GM23338 (cell line): ENCODE measurements at regions not wholly inside any gene's neighbourhood (a gene's known extent, or its start where the extent isn't known, plus 50 kb on each side); places are given as distances from the start of the nearest gene placed in this dataset.

Experiments
- ATAC-seq: fragments of 200-7000 bp; cut with Tn5 transposase; 3 replicates; pipeline ENCODE4 v1.9.1; 2020
- DNase-seq: peaks from one replicate; pipeline ENCODE4 v3.0.0-alpha.2; 2015; ENCODE audit warnings: low spot score
- H2AFZ ChIP-seq: fragments of 200-600 bp; sonication (generic); 2 replicates; pipeline ENCODE4 v1.8.0; 2016; ENCODE audit warnings: antibody characterized with exemption, mild to moderate bottlenecking, moderate library complexity
- H3F3A ChIP-seq: fragments of 200-600 bp; sonication (generic); replicated peaks from 2 replicates; pipeline ENCODE4 v1.8.0; 2017; ENCODE audit warnings: antibody characterized with exemption, mixed run types, low read depth
- H3K27ac ChIP-seq: fragments of 200-600 bp; sonication (generic); 2 replicates; pipeline ENCODE4 v1.6.1; 2016; ENCODE audit warnings: low read depth
- H3K27me3 ChIP-seq: fragments of 200-600 bp; sonication (generic); 2 replicates; pipeline ENCODE4 v1.8.0; 2016; ENCODE audit warnings: mild to moderate bottlenecking, mixed run types, moderate library complexity; ENCODE audit not compliant: insufficient read depth
- H3K36me3 ChIP-seq: fragments of 200-600 bp; sonication (generic); 2 replicates; pipeline ENCODE4 v1.8.0; 2016; ENCODE audit warnings: mild to moderate bottlenecking; ENCODE audit not compliant: insufficient read depth
- H3K4me1 ChIP-seq: fragments of 200-600 bp; sonication (generic); 2 replicates; pipeline ENCODE4 v1.8.0; 2016; ENCODE audit warnings: mild to moderate bottlenecking, moderate library complexity; ENCODE audit not compliant: insufficient read depth
- H3K4me2 ChIP-seq: fragments of 200-600 bp; sonication (generic); 2 replicates; pipeline ENCODE4 v1.7.1; 2017; ENCODE audit warnings: mixed run types
- H3K4me3 ChIP-seq: fragments of 200-600 bp; sonication (generic); 2 replicates; pipeline ENCODE4 v1.6.1; 2016; ENCODE audit warnings: mixed run types
- H3K79me2 ChIP-seq: fragments of 200-600 bp; sonication (generic); replicated peaks from 2 replicates; pipeline ENCODE4 v1.8.0; 2017; ENCODE audit warnings: mild to moderate bottlenecking; ENCODE audit not compliant: insufficient read depth
- H3K9me2 ChIP-seq: fragments of 200-600 bp; sonication (generic); 2 replicates; pipeline ENCODE4 v1.8.0; 2017; ENCODE audit not compliant: insufficient read depth
- H4K20me1 ChIP-seq: fragments of 200-600 bp; sonication (generic); replicated peaks from 2 replicates; pipeline ENCODE4 v1.8.0; 2017; ENCODE audit warnings: mild to moderate bottlenecking; ENCODE audit not compliant: insufficient read depth
- H3K27ac Mint-ChIP-seq: 2 replicates; pipeline ENCODE4 v1.8.0; 2020; ENCODE audit warnings: inconsistent platforms, mild to moderate bottlenecking, moderate library complexity, mixed read lengths
- H3K27me3 Mint-ChIP-seq: 3 replicates; pipeline ENCODE4 v1.8.0; 2022; ENCODE audit warnings: low read depth, mild to moderate bottlenecking, moderate library complexity, mixed read lengths, inconsistent platforms; ENCODE audit not compliant: insufficient read depth, poor library complexity
- H3K36me3 Mint-ChIP-seq: 3 replicates; pipeline ENCODE4 v1.8.0; 2021; ENCODE audit warnings: low read depth, mild to moderate bottlenecking, inconsistent platforms, moderate library complexity, mixed read lengths
- H3K4me1 Mint-ChIP-seq: 3 replicates; pipeline ENCODE4 v1.8.0; 2020; ENCODE audit warnings: mild to moderate bottlenecking, inconsistent platforms, mixed read lengths
- H3K4me3 Mint-ChIP-seq: 3 replicates; pipeline ENCODE4 v1.8.0; 2021; ENCODE audit warnings: moderate library complexity, mild to moderate bottlenecking, inconsistent platforms, mixed read lengths
- H3K9me3 Mint-ChIP-seq: 3 replicates; pipeline ENCODE4 v1.8.0; 2020; ENCODE audit warnings: moderate library complexity, mild to moderate bottlenecking, inconsistent platforms, mixed read lengths
- CREB1 ChIP-seq: fragments of 250-450 bp; sonication (Bioruptor Pico); IDR thresholded peaks from 2 replicates; pipeline ENCODE4 v1.5.0; 2020; ENCODE audit warnings: low read depth, mild to moderate bottlenecking, moderate library complexity
- EZH2 ChIP-seq: fragments of 200-600 bp; sonication (generic); IDR thresholded peaks from one replicate; pipeline ENCODE4 v1.8.0; 2017; ENCODE audit warnings: antibody characterized with exemption, mild to moderate bottlenecking, low read depth; ENCODE audit not compliant: unreplicated experiment
- EZH2phosphoT487 ChIP-seq: fragments of 200-600 bp; sonication (generic); IDR thresholded peaks from one replicate; pipeline ENCODE4 v1.8.1; 2018; ENCODE audit warnings: antibody characterized with exemption; ENCODE audit not compliant: unreplicated experiment
- JUNB ChIP-seq: IDR thresholded peaks from one replicate; pipeline ENCODE4 v1.6.1; 2016; ENCODE audit warnings: antibody characterized with exemption; ENCODE audit not compliant: unreplicated experiment
- NANOG ChIP-seq: IDR thresholded peaks from 2 replicates; pipeline ENCODE4 v1.6.1; 2016; ENCODE audit warnings: antibody characterized with exemption, borderline replicate concordance
- POLR2AphosphoS5 ChIP-seq: IDR thresholded peaks from 2 replicates; pipeline ENCODE4 v1.6.1; 2016; ENCODE audit warnings: antibody characterized with exemption, low read depth
- STAT1 ChIP-seq: IDR thresholded peaks from one replicate; pipeline ENCODE4 v1.6.1; 2016; ENCODE audit warnings: antibody characterized with exemption; ENCODE audit not compliant: unreplicated experiment
- ZNF114 ChIP-seq: fragments of 250-450 bp; sonication (Bioruptor Pico); IDR thresholded peaks from 2 replicates; pipeline ENCODE4 v1.5.0; 2020; ENCODE audit warnings: mild to moderate bottlenecking, moderate library complexity
- ZNF331 ChIP-seq: fragments of 250-450 bp; sonication (Bioruptor Pico); IDR thresholded peaks from 2 replicates; pipeline ENCODE4 v1.5.0; 2020; ENCODE audit warnings: low read depth, mild to moderate bottlenecking, moderate library complexity
- TF ChIP-seq, protein P1 (sequence below), 2 experiments: fragments of 200-600 bp in 1 of 2; sonication (generic) in 1 of 2; conservative IDR thresholded peaks; 2 replicates each; pipeline versions ENCODE4 v1.5.1 to v1.6.1; 2016 to 2017; ENCODE audit warnings: antibody characterized with exemption in 2 of 2, low read depth in 2 of 2, mild to moderate bottlenecking in 2 of 2, moderate library complexity in 1 of 2
- TF ChIP-seq, protein P2 (sequence below): IDR thresholded peaks from 2 replicates; pipeline ENCODE4 v1.6.1; 2016; ENCODE audit warnings: antibody characterized with exemption
- TF ChIP-seq, protein P3 (sequence below): fragments of 250-450 bp; sonication (Bioruptor Pico); IDR thresholded peaks from 2 replicates; pipeline ENCODE4 v1.5.0; 2020; ENCODE audit warnings: mild to moderate bottlenecking, moderate library complexity

DNA sequence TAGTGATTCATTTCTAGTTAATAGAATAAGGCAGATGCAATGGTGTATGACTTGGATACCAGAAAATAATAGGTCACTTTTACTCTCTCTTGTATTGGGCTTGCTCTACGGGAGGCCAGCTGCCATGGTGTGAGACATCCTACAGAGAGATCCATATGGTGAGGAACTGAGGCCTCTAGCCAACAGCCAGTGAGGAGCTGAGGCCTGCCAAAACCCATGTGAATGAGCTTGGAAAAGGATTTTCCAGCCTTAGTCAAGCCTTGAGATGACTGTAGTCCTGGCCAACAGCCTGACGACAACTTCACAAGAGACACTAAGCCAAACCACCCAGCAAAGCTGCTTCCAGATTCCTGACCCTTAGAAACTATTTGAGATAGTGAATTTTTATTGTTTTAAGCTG lies 1300.2 kb downstream of the RAPGEF2 start:
- H2AFZ ChIP-seq = no peak overlapping the region
- H3K27ac ChIP-seq = no peak overlapping the region
- H3K36me3 ChIP-seq = no peaks in the 10 kb centered on the region
- H3K4me3 Mint-ChIP-seq = no peak overlapping the region
- ATAC-seq = no peak
- TF ChIP-seq ZNF114 = no peak
- TF ChIP-seq, protein P1, sequence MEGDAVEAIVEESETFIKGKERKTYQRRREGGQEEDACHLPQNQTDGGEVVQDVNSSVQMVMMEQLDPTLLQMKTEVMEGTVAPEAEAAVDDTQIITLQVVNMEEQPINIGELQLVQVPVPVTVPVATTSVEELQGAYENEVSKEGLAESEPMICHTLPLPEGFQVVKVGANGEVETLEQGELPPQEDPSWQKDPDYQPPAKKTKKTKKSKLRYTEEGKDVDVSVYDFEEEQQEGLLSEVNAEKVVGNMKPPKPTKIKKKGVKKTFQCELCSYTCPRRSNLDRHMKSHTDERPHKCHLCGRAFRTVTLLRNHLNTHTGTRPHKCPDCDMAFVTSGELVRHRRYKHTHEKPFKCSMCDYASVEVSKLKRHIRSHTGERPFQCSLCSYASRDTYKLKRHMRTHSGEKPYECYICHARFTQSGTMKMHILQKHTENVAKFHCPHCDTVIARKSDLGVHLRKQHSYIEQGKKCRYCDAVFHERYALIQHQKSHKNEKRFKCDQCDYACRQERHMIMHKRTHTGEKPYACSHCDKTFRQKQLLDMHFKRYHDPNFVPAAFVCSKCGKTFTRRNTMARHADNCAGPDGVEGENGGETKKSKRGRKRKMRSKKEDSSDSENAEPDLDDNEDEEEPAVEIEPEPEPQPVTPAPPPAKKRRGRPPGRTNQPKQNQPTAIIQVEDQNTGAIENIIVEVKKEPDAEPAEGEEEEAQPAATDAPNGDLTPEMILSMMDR (conservative IDR thresholded peaks at IDR 0.05; ENCODE audit: low read depth in 2 of 2) = no peak
- TF ChIP-seq ZNF331 (CRISPR knock-in tag) = no peak
- TF ChIP-seq, protein P2, sequence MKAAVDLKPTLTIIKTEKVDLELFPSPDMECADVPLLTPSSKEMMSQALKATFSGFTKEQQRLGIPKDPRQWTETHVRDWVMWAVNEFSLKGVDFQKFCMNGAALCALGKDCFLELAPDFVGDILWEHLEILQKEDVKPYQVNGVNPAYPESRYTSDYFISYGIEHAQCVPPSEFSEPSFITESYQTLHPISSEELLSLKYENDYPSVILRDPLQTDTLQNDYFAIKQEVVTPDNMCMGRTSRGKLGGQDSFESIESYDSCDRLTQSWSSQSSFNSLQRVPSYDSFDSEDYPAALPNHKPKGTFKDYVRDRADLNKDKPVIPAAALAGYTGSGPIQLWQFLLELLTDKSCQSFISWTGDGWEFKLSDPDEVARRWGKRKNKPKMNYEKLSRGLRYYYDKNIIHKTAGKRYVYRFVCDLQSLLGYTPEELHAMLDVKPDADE = no peak
- TF ChIP-seq POLR2AphosphoS5 = no peak
- TF ChIP-seq, protein P3, sequence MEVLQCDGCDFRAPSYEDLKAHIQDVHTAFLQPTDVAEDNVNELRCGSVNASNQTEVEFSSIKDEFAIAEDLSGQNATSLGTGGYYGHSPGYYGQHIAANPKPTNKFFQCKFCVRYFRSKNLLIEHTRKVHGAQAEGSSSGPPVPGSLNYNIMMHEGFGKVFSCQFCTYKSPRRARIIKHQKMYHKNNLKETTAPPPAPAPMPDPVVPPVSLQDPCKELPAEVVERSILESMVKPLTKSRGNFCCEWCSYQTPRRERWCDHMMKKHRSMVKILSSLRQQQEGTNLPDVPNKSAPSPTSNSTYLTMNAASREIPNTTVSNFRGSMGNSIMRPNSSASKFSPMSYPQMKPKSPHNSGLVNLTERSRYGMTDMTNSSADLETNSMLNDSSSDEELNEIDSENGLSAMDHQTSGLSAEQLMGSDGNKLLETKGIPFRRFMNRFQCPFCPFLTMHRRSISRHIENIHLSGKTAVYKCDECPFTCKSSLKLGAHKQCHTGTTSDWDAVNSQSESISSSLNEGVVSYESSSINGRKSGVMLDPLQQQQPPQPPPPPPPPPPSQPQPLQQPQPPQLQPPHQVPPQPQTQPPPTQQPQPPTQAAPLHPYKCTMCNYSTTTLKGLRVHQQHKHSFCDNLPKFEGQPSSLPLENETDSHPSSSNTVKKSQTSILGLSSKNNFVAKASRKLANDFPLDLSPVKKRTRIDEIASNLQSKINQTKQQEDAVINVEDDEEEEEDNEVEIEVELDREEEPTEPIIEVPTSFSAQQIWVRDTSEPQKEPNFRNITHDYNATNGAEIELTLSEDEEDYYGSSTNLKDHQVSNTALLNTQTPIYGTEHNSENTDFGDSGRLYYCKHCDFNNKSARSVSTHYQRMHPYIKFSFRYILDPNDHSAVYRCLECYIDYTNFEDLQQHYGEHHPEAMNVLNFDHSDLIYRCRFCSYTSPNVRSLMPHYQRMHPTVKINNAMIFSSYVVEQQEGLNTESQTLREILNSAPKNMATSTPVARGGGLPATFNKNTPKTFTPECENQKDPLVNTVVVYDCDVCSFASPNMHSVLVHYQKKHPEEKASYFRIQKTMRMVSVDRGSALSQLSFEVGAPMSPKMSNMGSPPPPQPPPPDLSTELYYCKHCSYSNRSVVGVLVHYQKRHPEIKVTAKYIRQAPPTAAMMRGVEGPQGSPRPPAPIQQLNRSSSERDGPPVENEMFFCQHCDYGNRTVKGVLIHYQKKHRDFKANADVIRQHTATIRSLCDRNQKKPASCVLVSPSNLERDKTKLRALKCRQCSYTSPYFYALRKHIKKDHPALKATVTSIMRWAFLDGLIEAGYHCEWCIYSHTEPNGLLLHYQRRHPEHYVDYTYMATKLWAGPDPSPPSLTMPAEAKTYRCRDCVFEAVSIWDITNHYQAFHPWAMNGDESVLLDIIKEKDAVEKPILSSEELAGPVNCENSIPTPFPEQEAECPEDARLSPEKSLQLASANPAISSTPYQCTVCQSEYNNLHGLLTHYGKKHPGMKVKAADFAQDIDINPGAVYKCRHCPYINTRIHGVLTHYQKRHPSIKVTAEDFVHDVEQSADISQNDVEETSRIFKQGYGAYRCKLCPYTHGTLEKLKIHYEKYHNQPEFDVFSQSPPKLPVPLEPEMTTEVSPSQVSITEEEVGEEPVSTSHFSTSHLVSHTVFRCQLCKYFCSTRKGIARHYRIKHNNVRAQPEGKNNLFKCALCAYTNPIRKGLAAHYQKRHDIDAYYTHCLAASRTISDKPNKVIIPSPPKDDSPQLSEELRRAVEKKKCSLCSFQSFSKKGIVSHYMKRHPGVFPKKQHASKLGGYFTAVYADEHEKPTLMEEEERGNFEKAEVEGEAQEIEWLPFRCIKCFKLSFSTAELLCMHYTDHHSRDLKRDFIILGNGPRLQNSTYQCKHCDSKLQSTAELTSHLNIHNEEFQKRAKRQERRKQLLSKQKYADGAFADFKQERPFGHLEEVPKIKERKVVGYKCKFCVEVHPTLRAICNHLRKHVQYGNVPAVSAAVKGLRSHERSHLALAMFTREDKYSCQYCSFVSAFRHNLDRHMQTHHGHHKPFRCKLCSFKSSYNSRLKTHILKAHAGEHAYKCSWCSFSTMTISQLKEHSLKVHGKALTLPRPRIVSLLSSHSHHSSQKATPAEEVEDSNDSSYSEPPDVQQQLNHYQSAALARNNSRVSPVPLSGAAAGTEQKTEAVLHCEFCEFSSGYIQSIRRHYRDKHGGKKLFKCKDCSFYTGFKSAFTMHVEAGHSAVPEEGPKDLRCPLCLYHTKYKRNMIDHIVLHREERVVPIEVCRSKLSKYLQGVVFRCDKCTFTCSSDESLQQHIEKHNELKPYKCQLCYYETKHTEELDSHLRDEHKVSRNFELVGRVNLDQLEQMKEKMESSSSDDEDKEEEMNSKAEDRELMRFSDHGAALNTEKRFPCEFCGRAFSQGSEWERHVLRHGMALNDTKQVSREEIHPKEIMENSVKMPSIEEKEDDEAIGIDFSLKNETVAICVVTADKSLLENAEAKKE = no peak
- TF ChIP-seq CREB1 (CRISPR knock-in tag) = no peak
- TF ChIP-seq EZH2phosphoT487 = no peak
- TF ChIP-seq EZH2 = no peak
- TF ChIP-seq JUNB = no peak
- TF ChIP-seq STAT1 = no peak
- TF ChIP-seq NANOG = no peak
- no peaks in the 10 kb centered on the region; the same call in 1 of the 2 replicates for H3K9me2 ChIP-seq
- no peak overlapping the region for H3K4me3 ChIP-seq
- DNase-seq = no peak
- H3K9me3 Mint-ChIP-seq = peaks cover 4% of the 10 kb centered on the region; the same call in 1 of the 3 replicates
- H3F3A ChIP-seq = no peaks in the 10 kb centered on the region
- H3K27ac Mint-ChIP-seq = no peak overlapping the region
- no peaks in the 10 kb centered on the region for H4K20me1 ChIP-seq
- no peaks in the 10 kb centered on the region for H3K27me3 ChIP-seq
- no peaks in the 10 kb centered on the region for H3K36me3 Mint-ChIP-seq
- no peaks in the 10 kb centered on the region for H3K79me2 ChIP-seq
- no peak overlapping the region for H3K4me2 ChIP-seq
- H3K27me3 Mint-ChIP-seq = no peaks in the 10 kb centered on the region
- peaks cover 14% of the 10 kb centered on the region; the same call in 2 of the 3 replicates for H3K4me1 Mint-ChIP-seq
- peaks cover 12% of the 10 kb centered on the region; the same call in 1 of the 2 replicates for H3K4me1 ChIP-seq
